HFFc6 (cell line): ENCODE measurements at regions not wholly inside any gene's neighbourhood (a gene's known extent, or its start where the extent isn't known, plus 50 kb on each side); places are given as distances from the start of the nearest gene placed in this dataset.

Source experiments
- DNase-seq: peaks from one replicate; pipeline ENCODE4 v3.0.0-alpha.2; 2018
- H3K27ac Mint-ChIP-seq: 2 replicates; pipeline ENCODE4 v1.8.0; 2020; ENCODE audit warnings: mild to moderate bottlenecking, mixed read lengths
- H3K27me3 Mint-ChIP-seq: 2 replicates; pipeline ENCODE4 v1.8.0; 2021; ENCODE audit warnings: mild to moderate bottlenecking, moderate library complexity, mixed read lengths; ENCODE audit not compliant: insufficient read depth
- H3K36me3 Mint-ChIP-seq: 2 replicates; pipeline ENCODE4 v1.8.0; 2021; ENCODE audit warnings: low read depth, mixed read lengths
- H3K4me1 Mint-ChIP-seq: 2 replicates; pipeline ENCODE4 v1.8.0; 2020; ENCODE audit warnings: low read depth, mixed read lengths
- H3K4me3 Mint-ChIP-seq: 2 replicates; pipeline ENCODE4 v1.8.0; 2020; ENCODE audit warnings: mild to moderate bottlenecking, moderate library complexity, mixed read lengths
- H3K9me3 Mint-ChIP-seq: 2 replicates; pipeline ENCODE4 v1.8.0; 2020; ENCODE audit warnings: mild to moderate bottlenecking, mixed read lengths
- CTCF ChIP-seq: fragments of 200-600 bp; sonication (generic); IDR thresholded peaks from 2 replicates; pipeline ENCODE4 v1.5.0; 2021; ENCODE audit warnings: antibody characterized with exemption, mild to moderate bottlenecking

GRCh38 chr20:61048302-61048701 lies 203.8 kb upstream of the CDH4 start:
- Mint-ChIP-seq H3K4me3 (no peak overlapping the region), H3K27me3 (peaks cover 5% of the 10 kb centered on the region), H3K27ac (no peak overlapping the region), H3K36me3 (no peaks in the 10 kb centered on the region; the same call in 1 of the 2 replicates), H3K4me1 (no peaks in the 10 kb centered on the region; the same call in 1 of the 2 replicates), H3K9me3 (peaks cover 23% of the 10 kb centered on the region; the same call in 1 of the 2 replicates)
- TF ChIP-seq CTCF, result no peak
- no peak for DNase-seq

DNA sequence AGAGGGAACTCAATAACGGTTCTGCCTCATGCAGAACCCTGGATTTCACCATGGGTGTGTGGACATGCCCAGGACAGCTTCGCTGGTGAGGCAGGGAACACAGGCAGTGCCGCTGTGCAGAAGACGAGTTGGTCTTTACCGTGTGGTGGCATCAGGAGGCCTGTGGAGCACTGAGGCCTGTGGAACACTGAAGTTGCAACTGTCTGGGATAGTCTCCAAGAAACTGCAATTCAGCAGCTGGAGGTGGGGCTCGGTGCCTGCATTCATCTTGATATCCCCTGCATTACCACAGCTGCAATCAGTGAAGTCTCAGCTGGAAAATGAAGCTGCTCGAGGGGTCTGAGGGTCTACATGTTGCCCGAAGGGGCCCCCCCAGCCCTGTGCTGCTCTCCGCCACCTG lies 202.4 kb upstream of the CDH4 start:
- H3K27me3 Mint-ChIP-seq, result peaks cover 15% of the 10 kb centered on the region
- H3K27ac Mint-ChIP-seq, result no peak overlapping the region
- no peaks in the 10 kb centered on the region for H3K4me1 Mint-ChIP-seq
- DNase-seq, result no peak
- TF ChIP-seq CTCF, result no peak
- peaks cover 23% of the 10 kb centered on the region; the same call in 1 of the 2 replicates for H3K9me3 Mint-ChIP-seq
- no peaks in the 10 kb centered on the region; the same call in 1 of the 2 replicates for H3K36me3 Mint-ChIP-seq
- H3K4me3 Mint-ChIP-seq, result no peak overlapping the region

DNA sequence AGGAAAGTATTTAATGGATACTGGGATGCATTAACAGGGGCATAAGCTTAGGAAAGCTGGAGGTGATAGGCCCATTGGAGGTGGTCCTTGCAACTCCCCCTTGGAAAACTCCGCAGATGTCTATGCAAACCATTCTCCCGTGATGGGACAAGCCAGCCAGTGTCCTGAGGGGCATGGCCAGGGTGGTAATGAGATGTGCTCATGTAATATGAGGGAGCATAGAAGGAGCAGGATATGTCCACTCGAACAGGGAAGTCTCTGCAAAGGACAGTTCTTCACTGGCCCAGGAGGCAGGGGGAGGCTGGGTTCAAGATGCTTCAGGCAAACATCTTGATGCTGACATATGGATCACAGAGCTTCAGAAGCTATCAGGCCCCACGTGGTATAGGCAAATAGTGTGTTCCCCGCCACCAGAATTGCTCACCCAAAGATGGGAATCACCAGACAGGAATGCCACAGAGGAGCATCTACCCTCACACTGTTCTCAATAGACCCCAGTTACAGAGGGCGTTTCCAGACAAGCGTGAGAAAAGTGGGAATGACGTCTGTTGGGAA lies 201.6 kb upstream of the CDH4 start:
- H3K27me3 Mint-ChIP-seq, result peaks cover 18% of the 10 kb centered on the region
- DNase-seq, result no peak
- H3K9me3 Mint-ChIP-seq, result peaks cover 23% of the 10 kb centered on the region; the same call in 1 of the 2 replicates
- no peaks in the 10 kb centered on the region for H3K4me1 Mint-ChIP-seq
- no peak overlapping the region for H3K27ac Mint-ChIP-seq
- H3K36me3 Mint-ChIP-seq, result no peaks in the 10 kb centered on the region; the same call in 1 of the 2 replicates
- no peak for TF ChIP-seq CTCF
- no peak overlapping the region for H3K4me3 Mint-ChIP-seq

- no peak overlapping the region for H3K27ac Mint-ChIP-seq
- no peaks in the 10 kb centered on the region for H3K4me1 Mint-ChIP-seq
- DNase-seq, result no peak
- H3K36me3 Mint-ChIP-seq, result no peaks in the 10 kb centered on the region; the same call in 1 of the 2 replicates
- no peak for TF ChIP-seq CTCF
- H3K4me3 Mint-ChIP-seq, result no peak overlapping the region
- peaks cover 21% of the 10 kb centered on the region for H3K27me3 Mint-ChIP-seq
- peaks cover 16% of the 10 kb centered on the region; the same call in 1 of the 2 replicates for H3K9me3 Mint-ChIP-seq
Observed at GRCh38 chr20:61052195-61052750, 199.8 kb upstream of the CDH4 start.

DNA sequence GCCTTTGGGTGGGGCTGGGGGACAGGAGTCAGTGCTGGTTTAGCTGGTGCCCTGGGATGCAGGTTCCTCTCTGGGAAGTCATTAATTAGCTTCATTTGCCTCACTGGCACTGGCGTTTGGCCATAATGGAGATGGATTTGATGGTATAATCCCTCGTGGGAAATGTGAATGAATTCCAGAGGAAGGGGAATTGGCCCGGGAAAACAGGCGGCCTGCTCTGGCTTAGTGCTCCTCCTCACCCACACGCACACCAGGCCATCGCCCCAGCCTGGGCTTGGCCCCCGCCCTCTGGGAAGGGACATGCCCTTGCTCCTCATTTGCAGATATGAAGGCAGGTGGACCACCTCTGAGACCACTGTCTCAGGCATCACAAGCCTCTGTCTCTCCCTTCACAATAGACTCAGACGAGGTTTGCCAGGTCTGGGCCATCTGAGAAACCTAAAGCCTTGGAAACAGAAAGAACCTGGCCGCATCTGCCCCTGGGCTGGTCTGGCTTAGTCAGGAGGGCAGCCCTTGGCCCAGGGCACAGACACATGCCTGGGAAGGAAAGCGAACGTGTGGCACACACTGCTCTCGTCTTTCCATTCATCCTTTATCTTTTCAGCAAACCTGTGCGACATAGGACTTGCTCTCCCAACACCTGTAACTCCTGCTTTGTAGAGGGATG lies 199.2 kb upstream of the CDH4 start:
- no peaks in the 10 kb centered on the region for H3K4me1 Mint-ChIP-seq
- no peak overlapping the region for H3K4me3 Mint-ChIP-seq
- no peaks in the 10 kb centered on the region; the same call in 1 of the 2 replicates for H3K36me3 Mint-ChIP-seq
- DNase-seq, result no peak
- peaks cover 16% of the 10 kb centered on the region; the same call in 1 of the 2 replicates for H3K9me3 Mint-ChIP-seq
- TF ChIP-seq CTCF, result no peak
- H3K27me3 Mint-ChIP-seq, result peaks cover 24% of the 10 kb centered on the region
- H3K27ac Mint-ChIP-seq, result no peak overlapping the region
